ENCODE measurements at regions not wholly inside any gene's neighbourhood (a gene's known extent, or its start where the extent isn't known, plus 50 kb on each side); places are given as distances from the start of the nearest gene placed in this dataset.

- H3K4me1 ChIP-seq (ENCODE audit: insufficient read depth, low read length), result no peaks in the 10 kb centered on the region
- no peak overlapping the region for H2AFZ ChIP-seq (ENCODE audit: low read depth, low read length)
- no peaks in the 10 kb centered on the region for H3K9me3 ChIP-seq (ENCODE audit: low read length)
- no peaks in the 10 kb centered on the region for H3K27me3 ChIP-seq (ENCODE audit: insufficient read depth, low read length)
- no peak overlapping the region for H3K4me3 ChIP-seq (ENCODE audit: low read length)
- H3K36me3 ChIP-seq (ENCODE audit: insufficient read depth, low read length), result no peaks in the 10 kb centered on the region
Measured at GRCh38 chr4:22910200-22910599, 217.5 kb downstream of the GBA3 start.

DNA sequence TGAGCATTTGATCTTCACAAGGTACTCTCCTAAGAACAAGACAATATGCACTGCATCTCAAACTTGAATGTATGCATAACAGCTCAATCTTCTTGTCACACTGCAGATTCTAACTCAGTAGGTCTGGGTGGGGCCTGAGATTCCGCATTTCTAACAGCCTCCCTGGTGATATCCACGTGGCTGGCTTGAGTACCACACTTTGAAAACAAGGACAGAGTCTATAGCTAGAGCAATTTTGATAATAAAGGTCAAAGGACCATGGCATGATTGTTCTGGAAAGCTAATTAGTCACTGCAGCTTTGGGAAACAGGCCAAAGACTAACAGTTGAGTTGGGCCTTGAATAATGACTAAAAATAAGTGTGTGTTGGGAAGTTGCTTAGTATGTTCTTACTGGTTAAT, 213.3 kb downstream of the GBA3 start:
- Histone ChIP-seq H3K27me3 (ENCODE audit: insufficient read depth, low read length) (no peaks in the 10 kb centered on the region), H3K4me3 (ENCODE audit: low read length) (no peak overlapping the region), H2AFZ (ENCODE audit: low read depth, low read length) (no peak overlapping the region), H3K4me1 (ENCODE audit: insufficient read depth, low read length) (peaks cover 7% of the 10 kb centered on the region), H3K36me3 (ENCODE audit: insufficient read depth, low read length) (no peaks in the 10 kb centered on the region), H3K9me3 (ENCODE audit: low read length) (no peaks in the 10 kb centered on the region)

DNA sequence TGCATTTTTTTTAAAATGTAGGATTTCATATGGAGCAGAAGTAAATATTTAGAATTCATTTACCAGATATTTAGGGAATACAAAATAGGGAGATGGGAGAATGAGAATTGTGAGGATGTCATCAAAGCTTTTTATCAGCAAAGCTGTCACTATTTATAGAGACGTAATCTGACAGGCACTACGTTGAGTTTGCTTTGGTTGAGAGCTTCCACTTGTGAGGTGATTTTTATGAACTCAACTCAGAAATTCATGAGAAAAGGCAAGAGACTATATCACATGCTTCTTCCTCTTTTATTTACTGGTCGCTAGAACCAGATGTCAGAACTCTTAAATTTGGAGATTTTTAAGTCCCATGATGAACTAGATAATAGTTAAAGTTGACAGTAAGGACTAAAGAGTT, 211.2 kb downstream of the GBA3 start:
- H3K4me1 ChIP-seq (ENCODE audit: insufficient read depth, low read length), result peaks cover 7% of the 10 kb centered on the region
- H3K4me3 ChIP-seq (ENCODE audit: low read length), result no peak overlapping the region
- H2AFZ ChIP-seq (ENCODE audit: low read depth, low read length), result no peak overlapping the region
- H3K36me3 ChIP-seq (ENCODE audit: insufficient read depth, low read length), result no peaks in the 10 kb centered on the region
- H3K9me3 ChIP-seq (ENCODE audit: low read length), result no peaks in the 10 kb centered on the region
- H3K27me3 ChIP-seq (ENCODE audit: insufficient read depth, low read length), result no peaks in the 10 kb centered on the region

DNA sequence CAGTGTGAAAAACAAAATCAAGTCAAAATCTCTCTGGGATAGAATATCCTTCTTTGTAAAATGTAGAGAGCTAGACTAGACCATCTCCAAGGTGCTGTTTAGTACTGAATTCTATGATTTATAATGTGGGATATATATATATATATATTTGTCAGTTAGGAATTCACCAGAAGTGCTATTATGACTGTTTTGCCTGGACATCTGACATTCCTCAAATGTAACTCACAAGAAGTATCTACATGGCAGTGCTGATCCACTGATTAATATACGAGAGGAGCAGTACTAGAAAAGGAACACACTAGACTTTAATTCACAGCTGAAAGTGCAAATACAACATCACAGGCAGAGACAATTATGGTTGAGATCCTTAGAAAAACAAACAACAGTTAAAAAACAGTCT, 208.9 kb downstream of the GBA3 start:
- no peaks in the 10 kb centered on the region for H3K27me3 ChIP-seq (ENCODE audit: insufficient read depth, low read length)

GRCh38 chr4:22900876-22901275, 208.1 kb downstream of the GBA3 start:
- no peak overlapping the region for H2AFZ ChIP-seq (ENCODE audit: low read depth, low read length)
- H3K9me3 ChIP-seq (ENCODE audit: low read length), result no peaks in the 10 kb centered on the region
- no peaks in the 10 kb centered on the region for H3K27me3 ChIP-seq (ENCODE audit: insufficient read depth, low read length)
- H3K4me1 ChIP-seq (ENCODE audit: insufficient read depth, low read length), result peaks cover 7% of the 10 kb centered on the region
- no peak overlapping the region for H3K4me3 ChIP-seq (ENCODE audit: low read length)
- H3K36me3 ChIP-seq (ENCODE audit: insufficient read depth, low read length), result no peaks in the 10 kb centered on the region

More for the DNA sequence above, 208.9 kb downstream of the GBA3 start:
- Histone ChIP-seq H2AFZ (ENCODE audit: low read depth, low read length) (no peak overlapping the region), H3K4me3 (ENCODE audit: low read length) (no peak overlapping the region), H3K4me1 (ENCODE audit: insufficient read depth, low read length) (peaks cover 7% of the 10 kb centered on the region), H3K36me3 (ENCODE audit: insufficient read depth, low read length) (no peaks in the 10 kb centered on the region), H3K9me3 (ENCODE audit: low read length) (no peaks in the 10 kb centered on the region)

DNA sequence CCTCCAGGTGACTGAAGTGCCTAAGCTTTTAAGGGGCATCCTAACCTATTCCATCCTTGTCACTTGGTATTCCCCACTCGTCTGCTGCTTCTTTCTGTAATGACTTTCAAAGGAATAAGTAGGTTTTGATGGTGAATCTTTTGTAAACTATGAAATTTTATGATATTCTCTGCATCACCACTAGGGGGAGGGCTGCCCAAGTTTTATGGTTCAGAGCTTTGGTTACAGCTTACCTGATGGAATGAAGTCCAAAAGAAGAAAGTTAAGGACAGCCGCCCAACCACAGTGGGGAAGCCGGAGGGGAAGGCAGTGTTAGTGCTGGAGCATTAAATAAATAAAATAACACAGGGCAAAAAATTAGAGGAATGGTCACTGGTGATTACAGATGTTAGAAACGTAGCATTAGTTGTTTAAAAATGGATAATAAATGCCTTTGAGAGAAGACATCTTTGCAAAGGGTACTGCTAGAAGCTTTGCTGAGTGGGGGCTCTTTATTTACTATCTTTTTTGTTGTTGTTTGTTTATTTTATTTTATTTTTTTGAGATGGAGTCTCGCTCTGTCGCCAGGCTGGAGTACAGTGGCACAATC, 204.9 kb downstream of the GBA3 start:
- Histone ChIP-seq H3K27me3 (ENCODE audit: insufficient read depth, low read length) (no peaks in the 10 kb centered on the region), H3K9me3 (ENCODE audit: low read length) (no peaks in the 10 kb centered on the region), H3K4me1 (ENCODE audit: insufficient read depth, low read length) (peaks cover 7% of the 10 kb centered on the region), H2AFZ (ENCODE audit: low read depth, low read length) (no peak overlapping the region), H3K36me3 (ENCODE audit: insufficient read depth, low read length) (no peaks in the 10 kb centered on the region), H3K4me3 (ENCODE audit: low read length) (no peak overlapping the region)

GRCh38 chr4:22895482-22895881, 202.7 kb downstream of the GBA3 start:
- H3K4me1 ChIP-seq (ENCODE audit: insufficient read depth, low read length), result no peaks in the 10 kb centered on the region
- no peaks in the 10 kb centered on the region for H3K36me3 ChIP-seq (ENCODE audit: insufficient read depth, low read length)
- H2AFZ ChIP-seq (ENCODE audit: low read depth, low read length), result no peak overlapping the region
- no peak overlapping the region for H3K4me3 ChIP-seq (ENCODE audit: low read length)
- no peaks in the 10 kb centered on the region for H3K27me3 ChIP-seq (ENCODE audit: insufficient read depth, low read length)
- no peaks in the 10 kb centered on the region for H3K9me3 ChIP-seq (ENCODE audit: low read length)

GRCh38 chr4:22884157-22884556, 191.4 kb downstream of the GBA3 start:
- no peak overlapping the region for H3K4me3 ChIP-seq (ENCODE audit: low read length)
- no peak overlapping the region for H2AFZ ChIP-seq (ENCODE audit: low read depth, low read length)
- no peaks in the 10 kb centered on the region for H3K4me1 ChIP-seq (ENCODE audit: insufficient read depth, low read length)
- no peaks in the 10 kb centered on the region for H3K27me3 ChIP-seq (ENCODE audit: insufficient read depth, low read length)
- H3K9me3 ChIP-seq (ENCODE audit: low read length), result no peaks in the 10 kb centered on the region
- no peaks in the 10 kb centered on the region for H3K36me3 ChIP-seq (ENCODE audit: insufficient read depth, low read length)

DNA sequence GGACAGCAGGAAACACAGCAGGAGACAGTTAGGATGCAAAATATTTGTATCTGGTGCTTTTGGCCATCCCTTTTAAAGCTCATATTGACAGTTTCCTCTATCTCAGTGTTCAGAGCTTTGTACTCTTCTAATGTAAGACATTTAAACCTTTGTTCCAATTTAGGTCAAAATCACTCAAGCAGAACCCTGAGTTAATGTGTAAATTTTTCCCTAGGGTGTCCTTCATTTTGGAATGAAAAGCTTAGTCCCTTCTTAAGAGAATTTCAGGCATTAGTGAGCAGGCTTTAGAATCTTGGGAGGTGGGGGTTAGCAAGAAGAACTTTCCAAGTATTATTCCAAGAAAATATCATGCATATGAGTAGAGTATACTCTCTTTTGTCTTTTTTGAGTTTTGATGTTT, 188.7 kb downstream of the GBA3 start:
- Histone ChIP-seq H3K9me3 (ENCODE audit: low read length) (no peaks in the 10 kb centered on the region), H3K27me3 (ENCODE audit: insufficient read depth, low read length) (no peaks in the 10 kb centered on the region), H3K4me3 (ENCODE audit: low read length) (no peak overlapping the region), H3K4me1 (ENCODE audit: insufficient read depth, low read length) (no peaks in the 10 kb centered on the region), H2AFZ (ENCODE audit: low read depth, low read length) (no peak overlapping the region), H3K36me3 (ENCODE audit: insufficient read depth, low read length) (no peaks in the 10 kb centered on the region)

GRCh38 chr4:22877486-22878052, 184.8 kb downstream of the GBA3 start:
- Histone ChIP-seq H3K27me3 (ENCODE audit: insufficient read depth, low read length) (no peaks in the 10 kb centered on the region), H3K36me3 (ENCODE audit: insufficient read depth, low read length) (no peaks in the 10 kb centered on the region), H3K9me3 (ENCODE audit: low read length) (no peaks in the 10 kb centered on the region), H2AFZ (ENCODE audit: low read depth, low read length) (no peak overlapping the region), H3K4me3 (ENCODE audit: low read length) (no peak overlapping the region), H3K4me1 (ENCODE audit: insufficient read depth, low read length) (no peaks in the 10 kb centered on the region)

GRCh38 chr4:22876270-22876669, 183.5 kb downstream of the GBA3 start:
- Histone ChIP-seq H3K36me3 (ENCODE audit: insufficient read depth, low read length) (no peaks in the 10 kb centered on the region), H3K27me3 (ENCODE audit: insufficient read depth, low read length) (no peaks in the 10 kb centered on the region), H3K9me3 (ENCODE audit: low read length) (no peaks in the 10 kb centered on the region), H3K4me3 (ENCODE audit: low read length) (no peak overlapping the region), H2AFZ (ENCODE audit: low read depth, low read length) (no peak overlapping the region), H3K4me1 (ENCODE audit: insufficient read depth, low read length) (no peaks in the 10 kb centered on the region)

DNA sequence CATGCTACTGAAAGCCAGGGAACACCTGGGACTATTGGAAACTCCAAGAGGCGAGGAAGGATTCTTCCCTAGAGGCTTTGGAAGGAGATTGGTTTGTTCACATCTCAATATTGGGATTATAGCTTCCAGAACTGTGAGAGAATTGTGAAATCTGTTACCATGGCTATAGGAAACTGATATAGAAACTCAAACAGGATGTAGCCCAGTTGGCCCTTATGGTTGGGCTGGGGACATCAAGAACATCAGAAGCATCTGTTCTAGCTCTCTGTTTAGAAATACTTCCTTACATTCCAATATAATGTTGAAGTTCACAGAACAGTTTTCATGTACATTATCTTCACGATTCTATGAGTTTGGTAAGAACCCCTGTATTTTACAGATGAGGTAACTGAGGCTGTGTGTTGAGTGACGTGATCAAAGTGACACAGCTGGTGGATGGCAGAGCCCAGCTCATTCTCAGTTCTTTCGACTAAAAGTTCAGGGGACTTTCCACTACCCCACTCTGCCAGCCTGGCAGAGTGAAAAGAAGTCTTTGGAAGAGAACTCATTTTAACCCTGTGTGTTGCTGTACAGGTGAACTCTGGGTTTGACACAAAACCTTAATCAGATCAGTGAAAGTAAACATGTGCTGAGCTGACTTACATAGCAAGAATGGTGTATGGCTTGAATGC, 183.0 kb downstream of the GBA3 start:
- Histone ChIP-seq H3K36me3 (ENCODE audit: insufficient read depth, low read length) (no peaks in the 10 kb centered on the region), H3K9me3 (ENCODE audit: low read length) (no peaks in the 10 kb centered on the region), H2AFZ (ENCODE audit: low read depth, low read length) (no peak overlapping the region)

GRCh38 chr4:22874334-22874912, 181.7 kb downstream of the GBA3 start:
- Histone ChIP-seq H3K36me3 (ENCODE audit: insufficient read depth, low read length) (no peaks in the 10 kb centered on the region), H3K4me1 (ENCODE audit: insufficient read depth, low read length) (no peaks in the 10 kb centered on the region), H3K4me3 (ENCODE audit: low read length) (no peak overlapping the region), H3K27me3 (ENCODE audit: insufficient read depth, low read length) (no peaks in the 10 kb centered on the region), H3K9me3 (ENCODE audit: low read length) (no peaks in the 10 kb centered on the region), H2AFZ (ENCODE audit: low read depth, low read length) (no peak overlapping the region)

More for the DNA sequence above, 183.0 kb downstream of the GBA3 start:
- H3K4me1 ChIP-seq (ENCODE audit: insufficient read depth, low read length), result no peaks in the 10 kb centered on the region
- no peak overlapping the region for H3K4me3 ChIP-seq (ENCODE audit: low read length)
- no peaks in the 10 kb centered on the region for H3K27me3 ChIP-seq (ENCODE audit: insufficient read depth, low read length)
